ENCODE measurements at regions not wholly inside any gene's neighbourhood (a gene's known extent, or its start where the extent isn't known, plus 50 kb on each side); places are given as distances from the start of the nearest gene placed in this dataset.

GRCh38 chr12:61044766-61045165 is 1215.4 kb upstream of the USP15 start:
- H3F3A ChIP-seq (ENCODE audit: low read depth): no peaks in the 10 kb centered on the region
- H4K20me1 ChIP-seq (ENCODE audit: insufficient read depth, low read length, poor library complexity, severe bottlenecking): no peaks in the 10 kb centered on the region
- no peaks in the 10 kb centered on the region for H3K27me3 ChIP-seq (ENCODE audit: insufficient read depth, low read length, poor library complexity, severe bottlenecking)
- no peak overlapping the region for H3K4me2 ChIP-seq (ENCODE audit: low read depth, low read length, poor library complexity, severe bottlenecking)
- H3K4me3 ChIP-seq (ENCODE audit: low read length, poor library complexity, severe bottlenecking): no peak overlapping the region
- no peaks in the 10 kb centered on the region for H3K79me2 ChIP-seq (ENCODE audit: insufficient read depth, low read length)
- TF ChIP-seq, protein P1, sequence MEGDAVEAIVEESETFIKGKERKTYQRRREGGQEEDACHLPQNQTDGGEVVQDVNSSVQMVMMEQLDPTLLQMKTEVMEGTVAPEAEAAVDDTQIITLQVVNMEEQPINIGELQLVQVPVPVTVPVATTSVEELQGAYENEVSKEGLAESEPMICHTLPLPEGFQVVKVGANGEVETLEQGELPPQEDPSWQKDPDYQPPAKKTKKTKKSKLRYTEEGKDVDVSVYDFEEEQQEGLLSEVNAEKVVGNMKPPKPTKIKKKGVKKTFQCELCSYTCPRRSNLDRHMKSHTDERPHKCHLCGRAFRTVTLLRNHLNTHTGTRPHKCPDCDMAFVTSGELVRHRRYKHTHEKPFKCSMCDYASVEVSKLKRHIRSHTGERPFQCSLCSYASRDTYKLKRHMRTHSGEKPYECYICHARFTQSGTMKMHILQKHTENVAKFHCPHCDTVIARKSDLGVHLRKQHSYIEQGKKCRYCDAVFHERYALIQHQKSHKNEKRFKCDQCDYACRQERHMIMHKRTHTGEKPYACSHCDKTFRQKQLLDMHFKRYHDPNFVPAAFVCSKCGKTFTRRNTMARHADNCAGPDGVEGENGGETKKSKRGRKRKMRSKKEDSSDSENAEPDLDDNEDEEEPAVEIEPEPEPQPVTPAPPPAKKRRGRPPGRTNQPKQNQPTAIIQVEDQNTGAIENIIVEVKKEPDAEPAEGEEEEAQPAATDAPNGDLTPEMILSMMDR (conservative IDR thresholded peaks at IDR 0.05; ENCODE audit: low read length): no peak
- no peak for TF ChIP-seq EZH2phosphoT487 (IDR thresholded peaks at IDR 0.05; ENCODE audit: borderline replicate concordance)
- no peak overlapping the region for H2AFZ ChIP-seq (ENCODE audit: low read length)
- H3K36me3 ChIP-seq (ENCODE audit: insufficient read depth, low read length): no peaks in the 10 kb centered on the region
- no peaks in the 10 kb centered on the region for H3K4me1 ChIP-seq (ENCODE audit: insufficient read depth, low read length, poor library complexity, severe bottlenecking)
- H3K9me2 ChIP-seq (replicated peaks; ENCODE audit: low read depth, low read length): no peaks in the 10 kb centered on the region
- no peak overlapping the region for H3K9ac ChIP-seq (ENCODE audit: low read depth, low read length, poor library complexity, severe bottlenecking)
- H3K9me3 ChIP-seq (ENCODE audit: insufficient read depth, low read depth, low read length): no peaks in the 10 kb centered on the region

GRCh38 chr12:61070640-61071414 is 1189.4 kb upstream of the USP15 start:
- Histone ChIP-seq H3K4me1 (ENCODE audit: insufficient read depth, low read length, poor library complexity, severe bottlenecking) (no peaks in the 10 kb centered on the region), H3K9me3 (ENCODE audit: insufficient read depth, low read depth, low read length) (no peaks in the 10 kb centered on the region), H3K4me2 (ENCODE audit: low read depth, low read length, poor library complexity, severe bottlenecking) (no peak overlapping the region), H3K79me2 (ENCODE audit: insufficient read depth, low read length) (no peaks in the 10 kb centered on the region), H3F3A (ENCODE audit: low read depth) (no peaks in the 10 kb centered on the region), H3K4me3 (ENCODE audit: low read length, poor library complexity, severe bottlenecking) (no peak overlapping the region), H3K9me2 (replicated peaks; ENCODE audit: low read depth, low read length) (no peaks in the 10 kb centered on the region), H2AFZ (ENCODE audit: low read length) (no peak overlapping the region), H3K36me3 (ENCODE audit: insufficient read depth, low read length) (no peaks in the 10 kb centered on the region), H3K9ac (ENCODE audit: low read depth, low read length, poor library complexity, severe bottlenecking) (no peak overlapping the region), H3K27me3 (ENCODE audit: insufficient read depth, low read length, poor library complexity, severe bottlenecking) (no peaks in the 10 kb centered on the region), H4K20me1 (ENCODE audit: insufficient read depth, low read length, poor library complexity, severe bottlenecking) (no peaks in the 10 kb centered on the region)
- no peak for TF ChIP-seq EZH2phosphoT487 (IDR thresholded peaks at IDR 0.05; ENCODE audit: borderline replicate concordance)
- TF ChIP-seq, protein P1 (conservative IDR thresholded peaks at IDR 0.05; ENCODE audit: low read length): no peak

GRCh38 chr12:61072717-61073116 is 1187.5 kb upstream of the USP15 start:
- no peaks in the 10 kb centered on the region for H3K27me3 ChIP-seq (ENCODE audit: insufficient read depth, low read length, poor library complexity, severe bottlenecking)
- no peak overlapping the region for H2AFZ ChIP-seq (ENCODE audit: low read length)
- no peaks in the 10 kb centered on the region for H3K9me3 ChIP-seq (ENCODE audit: insufficient read depth, low read depth, low read length)
- H3K4me1 ChIP-seq (ENCODE audit: insufficient read depth, low read length, poor library complexity, severe bottlenecking): no peaks in the 10 kb centered on the region
- no peak overlapping the region for H3K4me2 ChIP-seq (ENCODE audit: low read depth, low read length, poor library complexity, severe bottlenecking)
- no peaks in the 10 kb centered on the region for H4K20me1 ChIP-seq (ENCODE audit: insufficient read depth, low read length, poor library complexity, severe bottlenecking)
- H3K36me3 ChIP-seq (ENCODE audit: insufficient read depth, low read length): no peaks in the 10 kb centered on the region
- no peak overlapping the region for H3K9ac ChIP-seq (ENCODE audit: low read depth, low read length, poor library complexity, severe bottlenecking)
- no peaks in the 10 kb centered on the region for H3K79me2 ChIP-seq (ENCODE audit: insufficient read depth, low read length)
- no peaks in the 10 kb centered on the region for H3K9me2 ChIP-seq (replicated peaks; ENCODE audit: low read depth, low read length)
- TF ChIP-seq, protein P1 (conservative IDR thresholded peaks at IDR 0.05; ENCODE audit: low read length): no peak
- TF ChIP-seq EZH2phosphoT487 (IDR thresholded peaks at IDR 0.05; ENCODE audit: borderline replicate concordance): no peak
- H3F3A ChIP-seq (ENCODE audit: low read depth): no peaks in the 10 kb centered on the region
- no peak overlapping the region for H3K4me3 ChIP-seq (ENCODE audit: low read length, poor library complexity, severe bottlenecking)

Data from Loucy (cell line).